ENCODE measurements at regions not wholly inside any gene's neighbourhood (a gene's known extent, or its start where the extent isn't known, plus 50 kb on each side); places are given as distances from the start of the nearest gene placed in this dataset.
"Not testable (repeated sequence)": the region's sequence is repeated elsewhere in the genome, so short reads cannot be mapped to it uniquely, and the experiment has no call there.

GRCh38 chr2:22103617-22104016, 979.8 kb downstream of the TDRD15 start:
- H3K4me3 Mint-ChIP-seq; H3K4me1 Mint-ChIP-seq; POLR2A ChIA-PET; H3K36me3 Mint-ChIP-seq (ENCODE audit: low read depth); H3K27me3 Mint-ChIP-seq; DNase-seq; ATAC-seq; intact Hi-C loops (cut with DNase I, micrococcal nuclease); H3K27ac Mint-ChIP-seq; CTCF ChIA-PET; H3K9me3 Mint-ChIP-seq (ENCODE audit: low read depth): not testable (repeated sequence)

- Mint-ChIP-seq H3K4me1 (no peaks in the 10 kb centered on the region), H3K4me3 (no peak overlapping the region), H3K9me3 (ENCODE audit: low read depth) (peaks cover 4% of the 10 kb centered on the region), H3K27me3 (no peaks in the 10 kb centered on the region), H3K36me3 (ENCODE audit: low read depth) (no peaks in the 10 kb centered on the region), H3K27ac (no peak overlapping the region)
- CTCF ChIA-PET = no interaction called here
- POLR2A ChIA-PET = no interaction called here
- no peak for DNase-seq
- ATAC-seq = no peak
- intact Hi-C loops (cut with DNase I, micrococcal nuclease) = no loop called here
Observed at GRCh38 chr2:22110244-22110651, 986.5 kb downstream of the TDRD15 start.

GRCh38 chr2:22124003-22124402, 1000.2 kb downstream of the TDRD15 start:
- no peak overlapping the region for H3K4me3 Mint-ChIP-seq
- ChIA-PET POLR2A (no interaction called here), CTCF (no interaction called here)
- no peak overlapping the region for H3K27ac Mint-ChIP-seq
- no peaks in the 10 kb centered on the region for H3K27me3 Mint-ChIP-seq
- H3K36me3 Mint-ChIP-seq (ENCODE audit: low read depth) = no peaks in the 10 kb centered on the region
- H3K4me1 Mint-ChIP-seq = no peaks in the 10 kb centered on the region
- peaks cover 17% of the 10 kb centered on the region for H3K9me3 Mint-ChIP-seq (ENCODE audit: low read depth)
- DNase-seq (no peak), ATAC-seq (no peak)
- intact Hi-C loops (cut with DNase I, micrococcal nuclease) = no loop called here

- CTCF ChIA-PET = no interaction called here
- intact Hi-C loops (cut with DNase I, micrococcal nuclease) = no loop called here
- H3K4me1 Mint-ChIP-seq = no peaks in the 10 kb centered on the region
- no peaks in the 10 kb centered on the region for H3K36me3 Mint-ChIP-seq (ENCODE audit: low read depth)
- H3K27ac Mint-ChIP-seq = no peak overlapping the region
- no peak overlapping the region for H3K4me3 Mint-ChIP-seq
- DNase-seq = no peak
- no peaks in the 10 kb centered on the region for H3K27me3 Mint-ChIP-seq
- ATAC-seq = no peak
- H3K9me3 Mint-ChIP-seq (ENCODE audit: low read depth) = peaks cover 21% of the 10 kb centered on the region
- POLR2A ChIA-PET = no interaction called here
Observed at GRCh38 chr2:22126106-22126505, 1002.3 kb downstream of the TDRD15 start.

GRCh38 chr2:22126978-22127377, 1003.2 kb downstream of the TDRD15 start:
- Mint-ChIP-seq H3K27me3 (no peaks in the 10 kb centered on the region), H3K4me1 (no peaks in the 10 kb centered on the region), H3K9me3 (ENCODE audit: low read depth) (peaks cover 18% of the 10 kb centered on the region), H3K4me3 (no peak overlapping the region), H3K27ac (no peak overlapping the region), H3K36me3 (ENCODE audit: low read depth) (no peaks in the 10 kb centered on the region)
- DNase-seq (no peak), ATAC-seq (no peak)
- ChIA-PET CTCF (no interaction called here), POLR2A (no interaction called here)
- intact Hi-C loops (cut with DNase I, micrococcal nuclease) = no loop called here

- intact Hi-C loops (cut with DNase I, micrococcal nuclease) = no loop called here
- DNase-seq (no peak), ATAC-seq (no peak)
- ChIA-PET POLR2A (no interaction called here), CTCF (no interaction called here)
- Mint-ChIP-seq H3K27ac (no peak overlapping the region), H3K9me3 (ENCODE audit: low read depth) (peaks cover 14% of the 10 kb centered on the region), H3K4me3 (no peak overlapping the region), H3K27me3 (no peaks in the 10 kb centered on the region), H3K36me3 (ENCODE audit: low read depth) (no peaks in the 10 kb centered on the region), H3K4me1 (no peaks in the 10 kb centered on the region)
Observed at GRCh38 chr2:22134421-22134820, 1010.7 kb downstream of the TDRD15 start.

DNA sequence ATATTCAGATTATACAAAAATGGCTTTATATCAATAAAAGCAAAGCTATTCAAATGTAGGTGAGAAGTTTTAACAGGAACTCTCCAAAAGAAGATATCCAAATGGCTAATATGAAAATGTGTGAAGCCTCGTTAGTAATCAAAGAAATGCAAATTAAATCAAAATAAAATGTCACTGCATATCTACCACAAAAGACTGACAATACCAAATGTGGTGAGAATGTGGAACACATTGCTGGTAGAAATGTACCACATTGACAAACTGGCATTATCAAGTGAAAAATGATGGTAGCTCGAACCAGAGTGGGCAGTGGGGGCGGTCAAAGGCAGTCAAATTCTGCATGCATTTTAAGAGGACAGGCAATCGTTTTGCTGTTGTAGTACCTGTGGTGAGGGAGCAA, 1012.7 kb downstream of the TDRD15 start:
- no peaks in the 10 kb centered on the region for H3K27me3 Mint-ChIP-seq
- no peaks in the 10 kb centered on the region for H3K36me3 Mint-ChIP-seq (ENCODE audit: low read depth)
- H3K9me3 Mint-ChIP-seq (ENCODE audit: low read depth) = peaks cover 13% of the 10 kb centered on the region
- no peak for ATAC-seq
- intact Hi-C loops (cut with DNase I, micrococcal nuclease) = no loop called here
- DNase-seq = no peak
- no peaks in the 10 kb centered on the region for H3K4me1 Mint-ChIP-seq
- H3K27ac Mint-ChIP-seq = no peak overlapping the region
- POLR2A ChIA-PET = no interaction called here
- no peak overlapping the region for H3K4me3 Mint-ChIP-seq
- CTCF ChIA-PET = no interaction called here

GRCh38 chr2:22143840-22144239, 1020.1 kb downstream of the TDRD15 start:
- H3K27ac Mint-ChIP-seq = no peak overlapping the region
- peaks cover 20% of the 10 kb centered on the region for H3K9me3 Mint-ChIP-seq (ENCODE audit: low read depth)
- CTCF ChIA-PET = no interaction called here
- H3K4me3 Mint-ChIP-seq = no peak overlapping the region
- H3K4me1 Mint-ChIP-seq = no peaks in the 10 kb centered on the region
- H3K36me3 Mint-ChIP-seq (ENCODE audit: low read depth) = no peaks in the 10 kb centered on the region
- intact Hi-C loops (cut with DNase I, micrococcal nuclease) = no loop called here
- ATAC-seq (no peak), DNase-seq (no peak)
- POLR2A ChIA-PET = no interaction called here
- H3K27me3 Mint-ChIP-seq = no peaks in the 10 kb centered on the region

- POLR2A ChIA-PET = no interaction called here
- peaks cover 15% of the 10 kb centered on the region for H3K9me3 Mint-ChIP-seq (ENCODE audit: low read depth)
- intact Hi-C loops (cut with DNase I, micrococcal nuclease) = no loop called here
Observed at GRCh38 chr2:22153931-22154613, 1030.3 kb downstream of the TDRD15 start.

GRCh38 chr2:22156661-22157060, 1032.9 kb downstream of the TDRD15 start:
- POLR2A ChIA-PET; DNase-seq; H3K4me3 Mint-ChIP-seq; CTCF ChIA-PET; H3K4me1 Mint-ChIP-seq; H3K27ac Mint-ChIP-seq; H3K9me3 Mint-ChIP-seq (ENCODE audit: low read depth); H3K36me3 Mint-ChIP-seq (ENCODE audit: low read depth); H3K27me3 Mint-ChIP-seq; ATAC-seq; intact Hi-C loops (cut with DNase I, micrococcal nuclease): not testable (repeated sequence)

More at GRCh38 chr2:22153931-22154613, 1030.3 kb downstream of the TDRD15 start:
- no peaks in the 10 kb centered on the region for H3K27me3 Mint-ChIP-seq
- CTCF ChIA-PET = no interaction called here
- ATAC-seq = no peak
- DNase-seq = no peak
- no peaks in the 10 kb centered on the region for H3K36me3 Mint-ChIP-seq (ENCODE audit: low read depth)
- H3K4me3 Mint-ChIP-seq = no peak overlapping the region
- no peak overlapping the region for H3K27ac Mint-ChIP-seq
- no peaks in the 10 kb centered on the region for H3K4me1 Mint-ChIP-seq

DNA sequence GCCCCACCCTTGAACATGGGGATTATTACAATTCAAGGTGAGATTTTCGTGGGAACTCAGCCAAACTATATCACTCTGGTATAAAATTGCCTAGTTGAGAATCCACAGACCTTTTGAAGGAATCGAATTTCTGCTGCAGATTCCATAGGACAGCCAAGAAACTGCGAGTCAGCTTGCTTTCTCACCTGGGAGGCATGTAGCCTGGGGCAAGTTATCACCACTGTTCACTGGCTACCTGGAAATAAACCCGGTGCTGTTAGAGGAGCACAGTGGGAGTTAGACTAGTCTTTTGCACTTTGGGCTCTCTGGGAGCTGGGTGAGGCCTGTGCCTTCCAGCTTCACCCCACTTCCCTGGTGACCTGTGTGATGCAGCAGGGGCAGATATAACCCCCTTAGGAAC, 1043.5 kb downstream of the TDRD15 start:
- POLR2A ChIA-PET = no interaction called here
- ATAC-seq = no peak
- H3K9me3 Mint-ChIP-seq (ENCODE audit: low read depth) = peaks cover 24% of the 10 kb centered on the region
- intact Hi-C loops (cut with DNase I, micrococcal nuclease) = no loop called here
- H3K4me1 Mint-ChIP-seq = no peaks in the 10 kb centered on the region
- DNase-seq = no peak
- H3K36me3 Mint-ChIP-seq (ENCODE audit: low read depth) = no peaks in the 10 kb centered on the region
- H3K27me3 Mint-ChIP-seq = no peaks in the 10 kb centered on the region
- H3K27ac Mint-ChIP-seq = no peak overlapping the region
- CTCF ChIA-PET = interaction anchor here (0.6 kb wide), 1 partner anchor 1212 kb away, joined by 3 read pairs; no protein-coding TSS in a partner anchor
- no peak overlapping the region for H3K4me3 Mint-ChIP-seq

DNA sequence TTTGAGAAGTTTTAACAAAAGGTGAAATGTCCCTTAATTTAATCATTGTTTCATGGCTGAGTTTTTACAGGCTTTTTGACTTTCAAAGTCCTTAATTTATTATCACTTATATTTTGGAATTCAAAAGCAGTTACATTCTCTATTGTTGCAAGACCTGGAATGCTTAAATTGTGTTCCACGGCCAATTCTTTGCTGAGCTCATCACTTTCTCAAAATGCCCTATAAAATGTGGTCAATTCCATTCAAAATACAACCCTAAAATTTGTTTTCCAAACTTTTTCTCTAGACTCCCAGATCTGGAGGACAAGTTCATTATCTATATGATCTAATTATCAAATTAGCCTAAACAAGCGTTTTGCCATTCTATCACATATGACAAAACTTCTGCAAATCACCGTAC, 1051.2 kb downstream of the TDRD15 start:
- ATAC-seq = no peak

DNA sequence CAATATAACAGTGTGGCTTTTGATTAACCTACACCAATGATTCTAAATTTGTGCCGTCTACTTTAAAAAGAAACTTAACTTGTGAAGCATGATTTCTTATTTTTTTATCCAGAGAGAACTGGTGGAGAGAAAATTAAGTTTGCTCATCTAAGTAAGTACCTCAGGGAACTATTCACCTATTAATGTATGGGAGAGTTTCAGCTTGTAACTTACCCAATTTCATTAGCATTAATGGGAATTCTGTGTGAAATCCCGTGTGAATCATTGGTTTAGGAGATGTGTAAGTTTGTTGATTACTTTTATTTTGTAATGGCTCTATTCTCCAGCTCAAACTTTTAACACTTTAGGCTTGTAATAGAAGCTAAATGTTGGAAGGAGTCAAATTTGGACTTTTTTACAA, 1061.5 kb downstream of the TDRD15 start:
- DNase-seq (no peak), ATAC-seq (no peak)
- Mint-ChIP-seq H3K4me3 (no peak overlapping the region), H3K9me3 (ENCODE audit: low read depth) (peaks cover 3% of the 10 kb centered on the region), H3K27me3 (no peaks in the 10 kb centered on the region), H3K4me1 (no peaks in the 10 kb centered on the region), H3K27ac (no peak overlapping the region), H3K36me3 (ENCODE audit: low read depth) (no peaks in the 10 kb centered on the region)
- intact Hi-C loops (cut with DNase I, micrococcal nuclease) = no loop called here
- CTCF ChIA-PET = no interaction called here
- POLR2A ChIA-PET = no interaction called here

More for the DNA sequence above, 1051.2 kb downstream of the TDRD15 start:
- Mint-ChIP-seq H3K36me3 (ENCODE audit: low read depth) (no peaks in the 10 kb centered on the region), H3K4me3 (no peak overlapping the region), H3K27me3 (no peaks in the 10 kb centered on the region), H3K27ac (no peak overlapping the region), H3K4me1 (no peaks in the 10 kb centered on the region), H3K9me3 (ENCODE audit: low read depth) (peaks cover 16% of the 10 kb centered on the region)
- intact Hi-C loops (cut with DNase I, micrococcal nuclease) = no loop called here
- ChIA-PET CTCF (no interaction called here), POLR2A (no interaction called here)
- no peak for DNase-seq

Measured in activated CD4-positive, alpha-beta T cell treated with anti-CD3 and anti-CD28 coated beads for 36 hours (primary cell).